HEK293 (cell line): ENCODE measurements at regions not wholly inside any gene's neighbourhood (a gene's known extent, or its start where the extent isn't known, plus 50 kb on each side); places are given as distances from the start of the nearest gene placed in this dataset.

Experiments used
- ATF2 ChIP-seq: fragments of 450-650 bp; formaldehyde crosslinking; IDR thresholded peaks from 2 replicates; pipeline ENCODE4 v1.5.1; 2016; ENCODE audit warnings: missing biosample characterization, missing genetic modification characterization, low read depth
- CTCF ChIP-seq: fragments of 450-650 bp; formaldehyde crosslinking; IDR thresholded peaks from 2 replicates; pipeline ENCODE4 v1.5.1; 2016; ENCODE audit warnings: missing biosample characterization, missing genetic modification characterization
- GLIS2 ChIP-seq: fragments of 450-650 bp; formaldehyde crosslinking; IDR thresholded peaks from 2 replicates; pipeline ENCODE4 v1.5.1; 2016; ENCODE audit warnings: missing biosample characterization, missing genetic modification characterization
- KLF10 ChIP-seq: fragments of 450-650 bp; IDR thresholded peaks from 2 replicates; pipeline ENCODE4 v1.5.1; 2018; ENCODE audit warnings: missing biosample characterization, mild to moderate bottlenecking, missing genetic modification characterization
- KLF16 ChIP-seq: fragments of 450-650 bp; formaldehyde crosslinking; IDR thresholded peaks from 2 replicates; pipeline ENCODE4 v1.5.1; 2017; ENCODE audit warnings: missing biosample characterization, missing genetic modification characterization
- REPIN1 ChIP-seq: fragments of 450-650 bp; formaldehyde crosslinking; IDR thresholded peaks from 2 replicates; pipeline ENCODE4 v1.5.1; 2017; ENCODE audit warnings: missing biosample characterization, missing genetic modification characterization, low read depth
- REST ChIP-seq: fragments of 450-650 bp; formaldehyde crosslinking; IDR thresholded peaks from 2 replicates; pipeline ENCODE4 v1.5.1; 2016; ENCODE audit warnings: missing biosample characterization, missing genetic modification characterization
- YY1 ChIP-seq: fragments of 450-650 bp; formaldehyde crosslinking; IDR thresholded peaks from 2 replicates; pipeline ENCODE4 v1.5.1; 2018; ENCODE audit warnings: missing biosample characterization, missing genetic modification characterization
- ZBTB20 ChIP-seq: fragments of 450-650 bp; formaldehyde crosslinking; IDR thresholded peaks from 2 replicates; pipeline ENCODE4 v1.5.1; 2016; ENCODE audit warnings: missing biosample characterization, missing genetic modification characterization
- ZNF174 ChIP-seq: fragments of 450-650 bp; formaldehyde crosslinking; IDR thresholded peaks from 2 replicates; pipeline ENCODE4 v1.5.0; 2017; ENCODE audit warnings: missing biosample characterization, mild to moderate bottlenecking, missing genetic modification characterization

- TF ChIP-seq REPIN1 (tag by site-specific recombination), result no peak
- TF ChIP-seq REST, result no peak
- no peak for TF ChIP-seq ZNF174 (tag by site-specific recombination)
- no peak for TF ChIP-seq KLF16 (tag by site-specific recombination)
- no peak for TF ChIP-seq CTCF (tag by site-specific recombination)
- TF ChIP-seq KLF10 (tag by site-specific recombination), result no peak
- TF ChIP-seq YY1 (tag by site-specific recombination), result no peak
- TF ChIP-seq ZBTB20 (tag by site-specific recombination), result no peak
- TF ChIP-seq ATF2, result no peak
- no peak for TF ChIP-seq GLIS2 (tag by site-specific recombination)
Observed at GRCh38 chr1:229124520-229125124, 146.3 kb upstream of the RAB4A start.
